HG03342 (cell line): ENCODE measurements at regions not wholly inside any gene's neighbourhood (a gene's known extent, or its start where the extent isn't known, plus 50 kb on each side); places are given as distances from the start of the nearest gene placed in this dataset.

Experiments
- ATAC-seq: cut with Tn5 transposase; IDR thresholded peaks from one replicate; pipeline ENCODE4 v1.9.1; 2021; ENCODE audit warnings: mild to moderate bottlenecking, moderate library complexity; ENCODE audit not compliant: unreplicated experiment

DNA sequence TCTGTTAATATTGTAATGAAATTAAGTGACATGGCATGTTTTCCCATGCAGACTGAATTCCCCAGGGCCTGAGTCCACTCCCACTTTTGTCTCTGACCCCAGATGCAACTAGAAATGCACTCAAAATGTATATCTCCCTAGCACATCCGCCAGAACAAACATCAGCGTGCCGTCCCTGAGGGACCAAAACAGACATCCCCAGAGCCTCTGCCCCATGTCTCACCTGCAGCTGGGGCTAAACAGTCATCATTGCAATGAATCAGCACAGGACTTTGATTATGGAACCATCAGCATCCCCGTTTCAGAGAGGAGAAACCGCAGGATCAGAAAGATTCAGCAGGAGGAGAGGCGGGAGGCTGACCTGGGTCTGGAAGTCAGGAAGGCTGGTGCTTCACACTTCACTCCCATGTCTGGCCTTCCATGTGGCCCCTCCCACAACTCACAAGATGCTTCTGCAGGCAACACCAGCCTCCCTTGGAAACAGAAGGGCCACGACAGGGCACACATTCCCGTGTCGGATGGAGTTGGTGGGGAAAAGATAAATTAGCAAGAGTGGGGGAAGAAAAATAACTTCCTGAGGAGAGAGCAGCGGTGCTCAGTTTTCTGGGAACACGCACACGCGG lies 130.6 kb upstream of the VSTM2B start:
- no peak for ATAC-seq

DNA sequence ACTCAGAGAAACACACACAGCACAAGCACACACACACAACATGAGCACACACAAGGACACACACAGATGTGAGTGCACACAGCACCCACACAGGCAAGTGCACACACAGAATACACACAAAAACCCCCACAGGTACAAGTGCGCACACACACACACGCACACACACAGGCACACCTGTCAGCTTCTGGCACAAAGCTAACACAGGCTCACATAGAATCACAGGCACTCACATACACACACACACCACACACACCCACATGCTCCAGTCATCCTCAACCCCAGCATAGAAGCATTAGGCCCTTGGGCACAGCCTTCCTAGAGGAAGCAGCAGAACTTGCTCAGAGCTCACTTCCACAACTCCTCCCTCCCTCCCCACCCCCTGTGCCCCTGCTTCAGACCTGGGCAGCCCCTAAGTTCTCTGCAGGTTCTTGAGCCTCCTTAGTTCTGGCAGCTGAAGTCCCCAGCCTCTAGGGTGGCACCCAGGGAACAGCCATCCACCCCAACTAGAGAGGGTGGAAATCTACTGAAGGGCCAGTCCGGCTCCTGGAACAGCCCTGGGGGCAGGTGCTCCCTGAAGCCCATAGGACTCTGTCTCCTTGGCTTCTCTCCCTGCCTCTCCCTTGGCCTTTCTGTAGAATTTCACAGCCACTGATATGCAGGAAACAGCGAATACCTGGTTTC lies 129.9 kb upstream of the VSTM2B start:
- ATAC-seq: no peak

DNA sequence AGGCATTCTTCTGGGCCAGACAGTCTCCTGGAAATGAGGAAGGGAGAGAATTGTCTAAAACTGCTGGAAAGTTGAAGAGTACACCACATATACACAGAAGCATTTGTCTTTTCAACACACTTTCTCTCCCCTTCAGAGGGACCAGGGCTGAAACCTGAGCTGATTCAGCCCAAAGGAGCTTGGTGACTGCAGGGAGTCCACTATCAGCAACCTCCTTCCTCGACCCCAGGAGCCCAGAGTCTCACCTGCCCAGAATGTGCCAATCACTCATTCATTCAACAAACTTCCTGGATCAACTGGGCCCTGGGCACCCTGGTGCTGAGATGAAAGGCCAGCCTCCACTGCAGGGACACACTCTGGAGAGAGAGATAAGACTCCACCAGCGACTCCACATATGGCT lies 128.9 kb upstream of the VSTM2B start:
- ATAC-seq: no peak

DNA sequence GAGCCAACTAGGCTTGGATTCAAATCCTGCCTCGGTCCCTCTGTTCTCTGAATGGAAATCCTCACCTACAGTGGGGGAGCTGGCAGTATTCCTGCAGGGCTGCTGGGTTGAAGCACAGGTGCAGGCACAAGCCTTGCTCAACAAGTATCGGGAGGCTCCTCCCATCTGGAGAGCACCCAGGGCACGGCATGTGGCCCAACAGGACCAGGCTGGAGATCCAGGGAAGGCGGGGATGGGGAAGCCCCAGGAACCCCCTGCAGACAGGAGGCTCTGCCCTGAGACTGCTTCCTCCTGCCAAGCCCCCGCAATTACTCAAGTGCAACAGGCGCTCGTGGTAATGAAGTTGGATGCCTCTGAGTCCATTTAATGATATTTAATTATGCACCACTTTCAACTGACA lies 128.0 kb upstream of the VSTM2B start:
- ATAC-seq: no peak

DNA sequence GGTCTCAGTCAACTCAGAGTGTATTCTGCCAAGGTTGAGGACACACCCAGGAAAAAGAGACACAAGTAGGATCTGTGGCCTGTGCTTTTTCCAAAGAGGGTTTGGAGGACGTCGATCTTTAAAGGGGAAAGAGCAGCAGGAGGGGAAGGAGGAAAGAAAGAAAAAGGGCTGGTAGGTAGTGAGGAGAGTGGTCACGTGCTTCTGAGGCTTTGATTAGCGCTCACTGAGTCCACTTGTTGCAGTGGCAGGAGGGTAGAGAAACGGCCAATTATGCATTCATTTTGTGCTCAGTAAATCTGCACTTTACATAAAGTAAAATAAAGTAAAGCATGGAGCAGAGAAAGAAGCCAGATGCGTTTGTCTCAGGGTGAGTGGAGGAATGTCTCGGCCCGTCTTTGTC lies 126.0 kb upstream of the VSTM2B start:
- no peak for ATAC-seq

DNA sequence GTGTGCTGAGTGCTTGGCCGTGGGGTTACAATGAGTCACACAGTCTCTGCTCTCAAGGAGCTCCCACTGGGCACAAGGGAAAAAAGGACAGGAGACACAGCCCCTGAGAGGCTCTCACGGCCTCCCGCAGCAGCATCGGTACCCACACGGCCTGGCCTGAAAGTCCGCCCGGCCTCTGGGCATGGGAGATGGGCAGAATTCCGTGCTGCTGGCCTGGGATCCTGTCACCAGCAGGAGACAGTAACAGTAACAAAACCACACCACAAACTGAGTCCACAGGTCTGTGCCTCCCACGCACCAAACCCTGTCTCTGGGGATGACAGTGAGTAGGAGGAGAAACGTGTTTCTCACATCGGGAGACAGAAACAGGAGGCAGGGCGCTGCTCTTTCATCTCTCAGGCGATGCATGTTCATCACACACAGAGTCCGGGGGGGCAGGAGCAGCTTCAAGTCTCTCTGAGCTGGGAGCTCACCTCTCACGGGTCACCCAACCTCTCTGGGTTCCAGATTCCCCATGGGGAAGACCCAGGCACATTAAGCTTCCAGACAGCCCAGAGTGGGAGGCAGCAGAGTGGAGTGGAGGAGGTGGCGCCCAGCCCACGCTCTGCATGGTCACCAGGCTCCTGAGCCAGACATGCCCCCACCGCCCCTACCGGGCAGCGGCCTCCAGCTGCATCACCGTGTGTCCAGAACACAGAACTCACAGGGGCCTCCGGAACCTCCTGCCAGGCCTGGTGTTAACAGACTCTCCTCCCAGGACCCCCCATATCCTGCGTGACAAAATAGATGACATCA lies 124.7 kb upstream of the VSTM2B start:
- no peak for ATAC-seq

DNA sequence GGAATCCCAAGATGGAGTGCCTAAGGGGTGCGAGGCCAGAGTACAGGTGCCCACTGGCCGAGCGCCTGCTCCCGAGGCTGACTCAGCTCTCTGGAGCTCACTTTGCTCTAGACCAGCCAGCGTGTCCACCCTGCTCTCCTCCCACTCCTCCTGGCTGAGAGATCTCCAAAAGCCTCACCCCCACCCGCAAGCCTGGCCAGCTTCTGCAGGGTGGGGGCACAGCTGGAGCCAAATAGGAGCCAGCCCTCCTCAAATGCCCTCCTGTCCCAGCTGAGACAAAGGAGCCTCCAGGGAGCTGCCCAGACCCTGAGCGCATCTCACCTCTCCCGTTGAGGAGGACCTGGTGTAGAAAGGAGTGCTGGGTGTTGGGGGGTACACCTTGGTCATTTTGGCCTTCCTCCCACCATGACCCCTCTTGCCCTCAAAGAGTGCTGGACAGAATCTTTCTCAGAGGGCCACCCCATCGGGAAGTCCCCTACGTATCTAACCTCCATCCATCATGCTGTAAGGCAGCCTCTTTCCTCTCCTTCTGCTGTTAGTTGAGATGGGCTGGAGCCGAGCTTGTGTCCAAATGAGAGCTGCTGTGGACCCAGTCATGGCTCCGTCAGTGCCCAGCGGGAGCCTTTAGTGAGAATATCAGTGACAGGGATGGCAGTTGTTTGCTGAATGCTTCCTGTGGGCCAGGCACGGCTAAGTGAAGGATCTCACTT lies 123.9 kb upstream of the VSTM2B start:
- ATAC-seq: no peak

DNA sequence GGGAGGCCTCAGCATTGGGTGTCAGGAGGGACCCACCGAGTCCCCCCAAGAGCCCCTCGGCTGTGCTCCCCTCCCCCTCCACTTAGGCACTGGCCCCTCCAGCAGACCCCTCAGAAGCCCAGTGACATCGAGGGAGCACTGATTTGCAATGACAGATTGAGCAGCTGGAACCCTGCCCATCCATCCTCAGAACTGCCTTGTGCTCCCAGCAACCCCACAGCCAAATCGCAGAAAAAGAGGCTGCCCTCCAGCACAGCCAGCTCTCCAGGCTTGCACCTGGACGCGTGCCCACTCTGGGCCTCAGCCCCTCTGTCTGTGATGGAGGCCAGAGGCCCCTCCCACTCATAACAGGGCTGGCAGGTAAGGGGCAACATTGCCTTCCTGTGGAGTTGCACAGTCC lies 123.2 kb upstream of the VSTM2B start:
- ATAC-seq: no peak

DNA sequence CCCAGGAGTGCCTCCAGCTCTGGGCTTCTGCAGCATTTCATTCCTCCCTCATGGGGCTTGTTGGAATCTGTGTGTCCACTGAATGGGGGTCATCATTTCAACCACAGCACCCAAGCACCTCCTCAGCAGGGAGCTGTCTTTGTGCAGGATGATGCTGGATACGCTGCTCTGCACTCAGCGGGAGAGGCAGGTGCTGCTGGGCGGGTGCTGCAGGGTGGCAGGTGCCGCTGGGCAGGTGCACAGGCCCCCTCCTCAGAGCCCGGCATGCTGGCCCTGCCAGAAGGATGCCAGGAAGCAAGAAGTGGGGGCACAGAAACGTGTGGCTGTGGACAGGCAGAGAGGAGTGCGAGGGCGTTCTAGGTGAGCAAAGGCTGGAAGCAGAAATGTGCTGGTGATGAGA lies 121.8 kb upstream of the VSTM2B start:
- no peak for ATAC-seq

DNA sequence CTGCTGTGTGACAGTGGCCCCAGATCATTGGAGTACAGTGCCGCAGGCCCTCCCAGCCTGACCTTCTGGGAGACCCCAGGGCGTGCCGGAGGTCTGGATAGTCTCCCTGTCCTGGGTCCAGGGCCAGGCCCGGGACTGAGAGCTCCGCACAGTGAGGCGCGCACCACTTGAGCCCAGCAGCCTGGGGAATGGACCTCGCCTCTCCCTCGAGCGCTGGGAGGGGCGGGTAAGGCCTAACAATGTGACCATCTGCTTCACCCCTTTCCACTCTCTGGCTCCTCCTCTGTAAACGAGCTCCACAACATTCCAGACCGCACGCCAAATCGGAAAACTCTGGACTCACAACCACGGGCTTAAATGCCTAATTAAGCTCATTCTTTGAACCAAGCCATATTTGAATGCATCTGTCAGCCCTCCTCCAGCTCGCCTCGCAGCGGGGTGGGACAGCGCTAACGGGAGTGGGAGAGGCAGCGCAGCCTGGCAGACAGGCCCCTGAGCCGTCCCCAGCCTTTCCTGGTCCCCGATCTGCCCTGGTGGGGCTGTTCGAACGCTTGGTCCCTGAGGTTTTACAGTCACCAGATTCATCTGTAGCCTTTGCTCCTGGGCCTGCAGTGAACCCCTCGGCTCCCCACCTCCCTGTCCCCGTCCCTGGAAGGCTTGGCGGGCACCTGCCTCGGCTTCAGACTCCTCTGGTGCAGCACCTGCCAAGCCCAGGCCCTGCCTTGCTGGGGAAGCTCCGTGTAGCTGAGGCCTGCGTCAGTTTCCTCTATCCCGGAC lies 120.7 kb upstream of the VSTM2B start:
- ATAC-seq: no peak

DNA sequence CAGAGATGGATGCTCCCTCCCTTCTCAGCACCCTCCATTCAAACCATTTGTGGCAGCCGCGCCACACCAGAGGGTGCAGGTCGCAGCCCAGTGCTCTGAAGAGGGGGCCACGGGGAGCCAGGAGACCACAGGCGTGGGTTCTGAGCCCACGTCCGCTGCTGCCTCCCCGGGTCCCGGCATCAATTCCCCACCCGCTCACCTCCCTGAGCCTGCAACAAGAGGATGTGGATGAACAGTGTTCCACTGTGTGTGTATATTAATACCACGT lies 120.1 kb upstream of the VSTM2B start:
- ATAC-seq: no peak

DNA sequence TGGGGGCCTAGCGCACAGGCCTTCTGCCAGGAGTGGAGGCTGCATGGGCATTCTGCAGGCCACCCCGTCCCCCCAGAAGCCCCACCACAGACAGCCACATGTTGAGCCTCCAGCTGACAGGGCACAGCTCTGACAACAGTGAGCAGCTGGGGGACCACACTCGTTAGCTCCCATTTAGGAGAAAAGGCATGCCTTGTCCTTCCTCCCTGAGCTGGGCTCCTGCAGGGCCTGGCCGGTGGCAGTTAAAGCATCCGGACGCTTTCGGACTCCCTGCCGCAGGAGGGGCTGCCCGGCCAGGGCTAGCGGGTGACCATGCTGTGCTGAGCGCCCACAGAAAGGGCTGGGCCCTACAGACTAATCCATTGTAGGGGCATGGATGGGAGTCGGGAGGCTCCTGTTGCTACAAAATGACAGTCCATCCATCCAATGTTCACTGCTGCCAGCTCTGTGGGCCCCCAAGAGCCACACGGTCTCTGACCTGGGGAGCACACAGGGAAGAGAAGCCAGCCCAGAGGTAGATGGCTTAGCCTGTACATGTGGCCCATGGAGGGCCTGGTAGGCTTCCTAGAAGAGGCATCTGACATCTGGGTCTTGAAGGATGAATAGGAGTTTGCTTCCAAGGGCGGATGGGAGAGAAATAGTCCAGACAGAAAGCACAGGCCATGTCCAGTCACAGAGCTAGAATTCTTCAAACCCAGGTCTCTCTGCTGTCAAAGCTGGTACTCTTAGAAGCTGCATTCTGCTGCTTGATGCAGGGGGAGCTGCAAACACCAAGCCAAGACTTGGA lies 116.5 kb upstream of the VSTM2B start:
- ATAC-seq: no peak

DNA sequence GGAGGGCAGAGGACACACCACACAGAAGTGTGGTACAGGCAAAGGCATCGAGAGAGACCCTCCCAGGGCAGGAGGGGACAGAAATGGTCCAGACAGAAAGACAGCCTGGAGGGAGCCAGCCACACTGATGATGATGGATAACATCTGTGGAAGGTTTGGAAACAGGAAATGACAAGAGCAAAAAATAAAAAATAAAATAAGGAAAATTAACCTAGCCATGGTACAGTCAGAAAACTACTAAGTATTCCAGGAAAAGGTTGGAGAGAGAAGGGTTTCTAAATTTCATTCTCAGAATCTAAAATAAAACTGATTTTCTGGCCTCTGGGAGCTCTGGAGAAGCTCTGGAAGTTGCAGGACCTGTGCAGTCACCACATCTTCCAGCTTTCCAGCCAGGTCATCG lies 115.2 kb upstream of the VSTM2B start:
- no peak for ATAC-seq

DNA sequence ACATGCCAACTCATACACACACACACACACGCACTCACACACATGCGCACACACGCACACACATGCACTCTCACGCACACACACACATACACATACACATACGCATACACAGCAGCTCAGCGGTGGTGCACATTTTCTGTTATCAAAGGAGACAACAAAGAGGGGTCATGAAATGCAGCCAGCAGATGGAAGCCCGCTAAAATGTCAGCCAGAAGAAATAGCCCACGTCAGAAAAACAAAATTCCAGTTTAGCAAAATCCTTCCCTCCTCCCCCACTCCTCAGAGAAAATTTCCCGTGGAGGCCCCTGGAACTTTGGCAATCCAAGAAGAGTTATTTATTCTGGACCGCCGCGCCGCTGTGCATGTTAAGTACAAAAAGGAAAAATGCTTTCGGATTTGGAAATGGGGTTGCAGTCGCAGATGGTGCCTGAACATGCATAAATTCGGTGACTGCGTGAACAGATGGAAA lies 114.6 kb upstream of the VSTM2B start:
- ATAC-seq: no peak

DNA sequence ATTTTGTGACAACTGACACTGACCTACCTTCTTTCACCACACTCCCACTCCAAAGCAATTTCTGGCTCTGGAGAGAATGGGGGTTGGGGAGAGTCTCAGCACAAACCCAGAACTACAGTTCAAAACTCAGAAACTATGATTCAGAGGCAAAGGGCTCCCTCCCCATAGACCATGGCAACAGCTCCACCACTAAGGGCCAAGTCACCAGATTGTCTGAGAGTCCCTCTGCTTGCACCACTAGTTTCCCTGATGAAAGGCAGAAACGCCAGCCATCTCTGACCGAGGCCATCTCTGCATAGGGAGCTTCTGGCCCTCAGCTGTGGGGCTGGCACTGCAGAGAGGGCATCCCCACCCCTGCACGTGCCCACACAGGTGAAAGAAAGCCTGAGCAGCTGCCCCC lies 112.4 kb upstream of the VSTM2B start:
- ATAC-seq: no peak

DNA sequence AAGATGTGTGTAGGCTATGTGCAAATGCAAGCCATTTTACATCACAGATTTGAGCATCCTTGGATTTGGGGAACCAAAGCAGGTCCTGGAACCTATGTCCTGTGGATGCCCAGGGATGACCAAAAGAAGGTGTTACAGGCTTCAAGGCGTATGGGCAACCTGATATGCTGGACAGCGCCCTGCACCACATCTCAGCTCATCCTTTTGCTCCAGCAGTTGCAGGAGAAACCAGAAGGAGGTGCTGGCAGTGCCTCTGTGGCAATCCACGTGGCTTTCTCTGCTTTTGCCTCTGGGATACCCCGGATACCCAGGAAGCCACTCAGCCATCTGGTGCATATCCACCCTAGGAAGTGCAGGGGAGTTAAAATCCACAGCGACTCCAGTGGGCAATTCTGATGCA lies 110.3 kb upstream of the VSTM2B start:
- no peak for ATAC-seq

DNA sequence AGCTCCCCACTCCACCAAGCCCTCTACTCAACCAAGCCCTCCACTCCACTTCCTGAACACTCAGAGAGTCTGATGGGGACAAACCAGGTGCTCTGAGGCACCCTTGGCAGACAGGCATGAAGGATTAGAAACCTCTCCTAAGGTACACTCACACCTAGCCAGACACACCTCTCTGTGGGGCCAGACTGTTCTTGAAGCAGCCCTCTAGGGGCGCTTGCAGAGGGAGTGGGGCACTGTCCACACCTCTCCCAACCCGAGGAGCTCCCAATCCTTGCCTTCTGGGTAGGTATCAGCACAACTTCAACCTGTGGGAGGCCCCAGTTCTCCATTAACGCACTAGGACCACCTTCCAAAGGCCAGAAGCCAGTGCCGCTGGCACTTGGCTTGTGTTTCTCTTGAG lies 108.7 kb upstream of the VSTM2B start:
- no peak for ATAC-seq

DNA sequence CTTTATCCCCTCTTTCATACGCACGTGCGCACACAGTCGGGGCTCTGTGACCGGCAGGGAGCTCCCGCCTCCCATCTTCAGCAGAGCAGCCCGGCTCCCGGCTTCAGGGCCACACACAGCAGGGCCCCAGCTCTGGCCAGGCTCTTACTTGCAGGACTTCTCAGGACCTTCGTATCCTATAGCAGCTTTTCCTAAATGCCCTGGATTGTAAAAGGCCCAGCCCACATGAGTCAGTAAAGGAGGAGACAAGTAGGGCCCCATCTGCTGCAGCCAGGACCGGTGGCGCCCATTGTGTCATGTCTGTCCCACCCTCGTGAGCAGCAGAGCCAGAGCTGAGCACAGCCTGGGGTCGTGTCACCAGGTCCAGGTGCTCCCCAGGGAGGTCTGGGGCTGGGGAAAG lies 107.6 kb upstream of the VSTM2B start:
- no peak for ATAC-seq

DNA sequence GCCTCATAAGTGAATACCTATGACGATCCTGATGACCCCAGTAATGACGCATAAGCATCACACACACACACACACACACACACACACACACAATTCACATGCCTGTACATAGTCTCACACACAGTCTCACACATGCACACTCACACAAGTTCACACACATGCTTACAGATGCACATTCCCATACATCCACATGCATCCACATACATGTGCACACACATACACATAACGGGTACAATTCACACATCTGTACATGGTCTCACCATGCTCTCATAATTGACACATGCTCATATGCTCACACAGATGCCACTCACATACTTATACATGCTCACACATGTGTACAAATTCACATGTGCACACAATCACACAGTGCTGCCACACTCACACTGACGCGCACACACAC lies 105.7 kb upstream of the VSTM2B start:
- no peak for ATAC-seq

DNA sequence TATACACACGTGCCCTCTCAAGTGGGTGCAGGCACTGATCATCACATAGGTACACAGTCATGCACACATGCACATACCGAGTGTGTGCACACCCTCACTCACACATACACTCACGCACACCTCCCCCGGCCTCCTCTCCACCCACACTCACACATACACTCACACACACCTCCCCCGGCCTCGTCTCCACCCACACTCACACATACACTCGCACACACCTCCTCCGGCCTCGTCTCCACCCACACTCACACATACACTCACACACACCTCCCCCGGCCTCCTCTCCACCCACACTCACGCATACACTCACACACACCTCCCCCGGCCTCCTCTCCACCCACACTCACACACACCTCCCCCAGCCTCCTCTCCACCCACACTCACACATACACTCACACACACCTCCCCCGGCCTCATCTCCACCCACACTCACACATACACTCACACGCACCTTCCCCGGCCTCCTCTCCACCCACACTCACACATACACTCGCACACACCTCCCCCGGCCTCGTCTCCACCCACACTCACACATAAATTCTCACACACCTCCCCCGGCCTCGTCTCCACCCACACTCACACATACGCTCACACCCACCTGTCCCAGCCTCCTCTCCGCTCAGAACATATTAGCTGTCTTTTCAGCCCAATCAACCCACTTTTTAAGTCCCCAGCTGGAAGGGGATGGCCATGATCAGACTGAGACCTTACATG lies 105.2 kb upstream of the VSTM2B start:
- ATAC-seq: no peak
